Right ventricle myocardium inferior (tissue), 1 donor: ENCODE measurements at regions not wholly inside any gene's neighbourhood (a gene's known extent, or its start where the extent isn't known, plus 50 kb on each side); places are given as distances from the start of the nearest gene placed in this dataset.

Experiments
- ATAC-seq: fragments of 200-7000 bp; cut with Tn5 transposase; one replicate; pipeline ENCODE4 v1.9.1; 2020; ENCODE audit warnings: mild to moderate bottlenecking, moderate library complexity
- DNase-seq: peaks from one replicate; pipeline ENCODE4 v3.0.0; 2021; ENCODE audit errors: missing footprints
- intact Hi-C: fragments of 100-400 bp; cut with DNase I; formaldehyde crosslinking; loops from one replicate; pipeline ENCODE4 v1.11.0; 2022
- donor health status: DM: no; HTN: yes; CAD: no; lungs with severe emphysema.

DNA sequence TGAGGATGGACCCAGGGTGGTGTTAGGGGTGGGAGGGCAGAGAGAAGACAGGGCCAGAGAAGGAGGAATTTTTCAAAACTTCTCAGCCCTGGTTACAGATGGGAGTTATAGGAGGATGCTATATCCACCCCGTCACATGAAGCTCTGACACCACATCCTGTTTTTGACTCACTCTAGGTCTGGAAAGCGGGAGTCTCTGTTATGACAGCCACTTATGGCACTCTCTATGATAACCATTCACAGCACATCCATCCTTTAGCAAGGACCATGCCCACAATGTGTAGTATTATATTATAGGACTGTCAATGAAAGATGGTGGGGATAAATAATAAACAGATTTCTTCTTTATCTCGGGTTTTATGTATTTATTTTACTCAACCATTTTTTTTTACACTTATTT lies 461.2 kb downstream of the CDH2 start:
- intact Hi-C loops, result loop anchor here (5.0 to 10.0 kb wide), 2 partner anchors 58 to 101 kb away; no protein-coding TSS in a partner anchor
- DNase-seq (no peak), ATAC-seq (no peak)

DNA sequence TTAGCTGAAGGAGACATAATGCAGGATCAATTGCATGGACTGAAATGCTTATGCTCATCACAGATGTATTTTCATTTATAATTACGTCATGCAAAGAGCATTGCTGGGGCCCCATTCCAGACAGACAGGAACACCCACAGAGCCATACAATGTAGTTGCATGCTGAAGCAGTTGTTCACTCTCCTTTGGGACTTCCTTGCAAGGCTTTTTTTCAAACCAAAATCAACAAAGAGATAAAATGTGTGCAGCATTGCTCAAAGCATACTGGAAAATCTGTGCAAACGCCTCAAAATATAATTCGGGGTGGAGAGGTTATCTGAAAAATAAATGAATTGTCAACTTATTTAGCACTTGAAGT lies 463.2 kb downstream of the CDH2 start:
- no peak for DNase-seq
- intact Hi-C loops, result loop anchor here (10.0 kb wide), 1 partner anchor 99 kb away; no protein-coding TSS in a partner anchor
- no peak for ATAC-seq

DNA sequence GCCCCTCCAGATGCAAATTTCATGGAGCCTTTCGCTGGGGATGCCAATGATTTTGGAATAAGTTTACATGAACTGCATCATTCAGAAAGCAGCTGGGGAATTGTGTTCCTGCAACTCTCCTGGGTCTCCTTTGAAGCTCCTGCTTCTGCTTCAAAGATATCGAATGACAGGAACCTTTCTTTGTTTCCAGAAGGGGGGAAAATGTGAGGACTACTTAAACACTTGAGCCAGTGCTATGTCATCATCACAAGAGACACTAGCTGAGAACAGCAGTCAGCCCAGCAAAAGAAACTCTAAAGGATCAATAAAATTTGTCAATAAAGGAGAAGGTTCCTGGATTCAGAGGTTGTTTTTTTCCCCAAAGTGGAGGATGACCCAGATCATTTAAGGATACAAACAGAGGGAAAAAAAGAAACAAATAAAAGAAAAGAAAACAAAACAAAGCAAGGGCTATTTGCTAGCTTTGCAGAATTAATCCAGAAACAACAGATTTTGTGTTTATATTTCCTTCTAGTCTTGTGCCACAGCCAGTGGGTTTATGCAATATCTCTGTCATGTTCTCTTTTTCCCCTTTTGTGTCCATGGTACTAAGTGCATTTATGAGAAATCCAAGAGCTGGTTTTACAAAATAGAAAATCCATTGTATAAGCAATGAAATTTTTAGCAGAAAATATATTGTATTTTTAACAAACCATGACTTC lies 463.7 kb downstream of the CDH2 start:
- ATAC-seq (no peak), DNase-seq (no peak)
- intact Hi-C loops, result loop anchor here (10.0 kb wide), 1 partner anchor 98 kb away; no protein-coding TSS in a partner anchor

DNA sequence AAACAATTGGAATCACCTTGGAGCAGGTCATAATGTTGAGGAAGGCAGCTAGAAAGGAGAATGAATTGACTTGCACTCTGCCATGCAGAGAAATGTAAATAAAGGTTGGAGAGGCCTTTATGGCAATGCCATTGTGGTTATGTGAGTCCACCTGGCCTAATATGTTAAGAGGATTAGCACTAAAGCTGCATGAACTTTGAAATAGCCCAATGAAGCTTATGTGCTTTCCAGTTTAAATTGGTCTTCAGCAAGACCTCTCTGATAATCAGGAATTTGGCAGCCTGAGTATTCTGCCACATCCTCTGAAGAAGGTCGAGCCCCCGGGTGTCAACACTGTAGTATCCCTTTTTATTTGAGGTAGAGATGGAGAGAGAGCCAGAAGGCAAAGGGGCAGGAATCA lies 464.9 kb downstream of the CDH2 start:
- ATAC-seq (no peak), DNase-seq (no peak)
- intact Hi-C loops, result loop anchor here (10.0 kb wide), 1 partner anchor 97 kb away; no protein-coding TSS in a partner anchor

DNA sequence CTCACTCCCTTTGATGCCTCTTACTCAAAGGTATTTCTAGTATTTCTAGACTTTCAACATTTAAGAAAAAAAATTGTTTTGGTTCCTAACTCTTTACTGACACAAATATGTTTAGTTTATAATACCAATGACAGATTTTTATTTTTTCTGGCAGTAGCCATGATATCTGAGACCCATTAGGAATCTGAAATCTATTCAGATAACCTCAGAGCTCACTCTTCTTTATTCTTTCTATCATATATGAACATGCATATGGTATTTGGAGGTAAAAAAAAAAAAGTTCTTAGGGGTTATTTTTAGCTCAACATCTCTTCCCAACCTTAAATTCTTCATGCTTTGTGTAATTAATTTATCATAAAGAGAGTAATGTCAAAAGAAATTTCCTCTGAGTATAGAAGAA lies 465.5 kb downstream of the CDH2 start:
- intact Hi-C loops, result loop anchor here (10.0 kb wide), 1 partner anchor 97 kb away; no protein-coding TSS in a partner anchor
- no peak for ATAC-seq
- DNase-seq, result no peak

DNA sequence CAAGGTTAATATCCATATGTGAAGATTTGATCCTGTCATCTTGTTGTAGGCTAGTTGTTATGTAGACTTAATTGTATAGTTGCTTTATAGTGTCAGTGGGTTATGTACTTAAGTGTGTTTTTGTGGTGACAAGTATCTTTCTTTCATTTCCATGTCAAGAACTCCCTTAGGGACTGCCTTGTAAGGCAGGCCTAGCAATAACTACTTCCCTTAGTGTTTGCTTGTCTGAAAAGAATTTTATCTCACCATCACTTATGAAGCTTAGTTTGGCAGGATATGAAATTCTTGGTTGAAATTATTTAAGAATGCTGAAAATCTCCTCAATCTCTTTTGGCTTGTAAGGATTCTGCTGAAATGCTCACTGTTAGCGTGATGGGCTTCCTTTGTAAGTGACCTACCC lies 467.6 kb downstream of the CDH2 start:
- no peak for ATAC-seq
- DNase-seq, result no peak
- intact Hi-C loops, result no loop called here

DNA sequence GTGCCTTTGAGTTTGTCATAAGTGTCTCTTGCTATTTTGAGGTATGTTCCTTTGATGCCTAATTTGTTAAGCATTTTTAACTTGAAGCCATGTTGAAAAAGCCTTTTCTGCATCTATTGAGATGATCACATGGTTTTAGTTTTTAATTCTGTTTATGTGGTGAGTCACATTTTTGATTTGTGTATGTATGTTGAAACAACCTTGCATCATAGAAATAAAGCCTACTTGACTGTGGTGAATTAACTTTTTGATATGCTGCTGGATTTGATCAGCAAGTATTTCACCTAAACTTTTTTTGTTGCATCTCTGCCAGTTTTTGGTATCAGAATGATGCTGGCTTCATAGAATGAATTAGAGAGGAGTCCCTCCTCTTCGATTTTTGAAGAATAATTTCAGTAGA lies 469.7 kb downstream of the CDH2 start:
- ATAC-seq (no peak), DNase-seq (no peak)
- intact Hi-C loops, result no loop called here

DNA sequence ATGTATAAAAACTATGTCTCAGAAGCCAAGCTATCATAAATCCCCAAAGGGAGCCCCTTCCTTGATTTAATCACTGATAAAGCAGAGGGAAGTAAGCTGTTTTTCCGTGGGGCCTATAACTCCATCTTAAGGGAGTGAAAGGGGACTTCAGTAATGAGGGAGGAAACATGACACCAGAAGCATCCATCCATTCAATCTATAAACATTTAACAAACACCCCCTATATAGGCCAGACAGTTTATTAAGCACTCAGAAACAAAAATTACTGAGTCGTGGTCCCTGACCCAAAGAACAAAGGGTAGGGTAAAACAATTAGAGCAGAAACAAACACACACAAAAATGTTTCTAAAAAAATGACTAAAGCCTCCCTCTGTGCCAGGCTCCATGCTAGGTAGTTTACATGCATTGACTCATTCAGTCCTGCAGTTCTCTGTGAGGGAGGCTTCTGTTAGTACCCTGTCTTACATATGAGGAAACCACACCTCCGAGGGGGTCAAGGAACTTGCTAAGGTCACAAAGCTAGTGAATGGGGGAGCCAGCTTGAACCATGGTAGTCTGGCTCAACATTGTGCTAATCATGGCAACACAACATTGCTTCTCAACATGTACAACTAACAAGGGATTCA lies 472.1 kb downstream of the CDH2 start:
- intact Hi-C loops, result no loop called here

DNA sequence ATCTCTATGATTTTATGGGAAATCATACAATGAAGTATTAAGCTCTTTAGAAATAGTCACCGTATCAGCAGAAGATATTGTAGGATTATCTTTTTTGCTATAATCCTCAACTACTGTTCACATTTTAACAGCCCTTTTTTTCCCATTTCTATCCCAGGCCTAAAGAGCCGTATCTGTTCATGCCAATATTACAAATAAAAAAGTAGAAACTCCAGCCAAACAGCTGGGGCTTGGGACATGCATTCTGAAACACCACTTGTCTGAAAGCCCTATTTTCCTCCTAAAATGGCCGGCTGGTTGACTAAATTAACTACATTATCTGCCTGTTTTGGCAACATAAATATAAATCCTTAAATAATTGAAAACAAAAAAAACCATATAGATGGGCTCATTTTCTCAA lies 477.8 kb downstream of the CDH2 start:
- DNase-seq (no peak), ATAC-seq (no peak)
- intact Hi-C loops, result no loop called here

More for the DNA sequence above, 472.1 kb downstream of the CDH2 start:
- DNase-seq (no peak), ATAC-seq (no peak)

DNA sequence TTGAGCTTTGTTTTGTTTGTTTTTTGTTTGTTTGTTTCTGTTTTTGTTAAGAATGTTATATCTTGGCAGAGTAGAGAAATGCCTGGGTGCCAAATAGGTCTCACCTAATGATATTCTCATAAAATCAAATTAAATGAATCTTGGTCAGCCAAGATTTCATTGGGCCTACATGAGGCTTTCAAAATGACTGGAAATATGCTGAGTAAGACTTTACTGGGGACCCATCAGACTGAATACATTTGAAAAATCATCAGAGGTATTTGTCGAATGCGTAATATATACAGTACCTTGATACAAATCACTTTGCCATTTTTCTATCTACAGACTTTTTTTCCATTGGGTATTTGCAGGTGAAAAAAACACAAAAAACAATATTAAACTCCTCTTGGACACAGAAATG lies 480.8 kb downstream of the CDH2 start:
- intact Hi-C loops, result no loop called here
- DNase-seq (no peak), ATAC-seq (no peak)

DNA sequence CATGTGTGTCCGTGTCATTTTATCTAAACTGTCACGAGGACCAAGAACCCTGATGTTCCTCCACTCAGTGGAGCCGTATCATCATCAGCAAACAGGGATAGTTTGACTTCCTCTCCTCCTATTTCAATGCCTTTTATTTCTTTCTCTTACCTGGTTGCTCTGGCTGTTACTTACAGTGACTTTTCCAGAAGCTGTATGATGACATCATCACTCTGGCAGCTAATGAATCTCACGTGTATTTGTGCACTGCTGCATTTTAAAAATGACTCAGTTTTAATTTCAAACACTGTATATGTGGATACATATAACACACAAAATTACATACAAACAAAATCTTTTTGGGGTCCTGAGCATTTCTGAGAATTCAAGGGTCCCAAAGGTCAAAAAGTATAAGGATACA lies 481.4 kb downstream of the CDH2 start:
- DNase-seq (no peak), ATAC-seq (no peak)
- intact Hi-C loops, result no loop called here

DNA sequence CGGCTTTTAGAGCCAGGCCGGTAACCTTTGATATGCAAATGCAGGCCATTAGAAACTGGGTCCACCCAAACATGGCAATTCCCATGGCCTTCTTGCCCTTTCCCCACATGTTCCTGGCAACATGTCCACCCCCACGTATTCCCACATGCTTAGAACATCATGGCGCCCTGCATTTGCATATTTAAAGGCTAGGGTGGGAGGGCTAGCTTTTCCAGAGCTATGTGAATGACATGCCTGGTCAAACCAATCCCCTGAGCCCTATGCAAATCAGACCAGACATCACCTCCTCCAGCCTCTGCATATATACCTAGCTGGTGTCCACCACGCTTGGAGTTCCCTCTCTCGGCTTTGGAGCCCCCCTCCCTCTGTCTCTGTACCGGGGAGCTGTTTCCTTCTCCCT lies 481.9 kb downstream of the CDH2 start:
- intact Hi-C loops, result no loop called here
- DNase-seq, result no peak

DNA sequence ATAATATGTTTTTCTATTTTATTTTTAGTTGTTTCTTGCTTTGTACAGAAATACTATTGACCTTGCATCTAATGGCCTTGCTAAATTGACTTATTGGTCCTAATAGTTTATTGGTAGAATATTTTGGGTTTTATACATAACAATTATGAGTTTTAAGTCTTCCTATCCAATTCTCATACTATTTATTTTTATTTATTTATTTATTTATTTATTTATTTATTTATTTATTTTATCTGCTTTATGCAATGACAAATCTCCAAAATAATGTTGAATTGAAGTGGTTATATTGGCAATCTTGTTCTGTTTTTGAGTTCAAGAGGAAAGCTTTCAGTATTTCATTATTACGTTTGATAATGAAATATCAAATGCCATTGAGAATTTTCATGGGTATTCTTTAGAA lies 488.3 kb downstream of the CDH2 start:
- intact Hi-C loops, result no loop called here
- ATAC-seq (no peak), DNase-seq (no peak)

More for the DNA sequence above, 481.9 kb downstream of the CDH2 start:
- ATAC-seq, result no peak

DNA sequence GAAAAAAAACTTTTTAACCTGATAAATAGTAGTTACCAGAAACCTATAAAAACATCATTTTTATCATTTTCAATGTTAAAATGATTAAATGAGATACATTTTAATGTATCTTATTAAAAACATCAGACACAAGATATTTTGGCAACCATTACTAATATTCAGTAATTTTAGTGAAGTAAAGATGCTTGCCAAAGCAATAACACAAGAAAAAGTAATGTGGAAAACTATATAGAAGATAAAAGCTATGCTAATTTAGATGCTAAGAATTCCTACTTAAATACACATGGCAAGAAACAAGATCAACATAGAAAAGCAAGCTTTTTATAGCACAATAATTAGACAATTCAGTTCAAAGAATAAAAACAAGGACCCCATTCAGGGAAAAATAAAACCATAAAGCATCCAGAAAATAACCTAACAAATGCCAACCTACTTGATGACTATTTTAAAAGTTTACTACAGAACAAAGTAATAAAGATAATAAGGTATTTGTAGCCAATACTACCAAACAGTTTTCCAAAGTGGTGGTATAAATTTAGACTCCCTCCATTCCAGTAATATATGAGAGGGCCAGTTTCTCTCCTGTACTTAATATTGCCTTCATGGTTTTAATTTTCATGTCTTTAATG lies 489.5 kb downstream of the CDH2 start:
- DNase-seq (no peak), ATAC-seq (no peak)
- intact Hi-C loops, result no loop called here

DNA sequence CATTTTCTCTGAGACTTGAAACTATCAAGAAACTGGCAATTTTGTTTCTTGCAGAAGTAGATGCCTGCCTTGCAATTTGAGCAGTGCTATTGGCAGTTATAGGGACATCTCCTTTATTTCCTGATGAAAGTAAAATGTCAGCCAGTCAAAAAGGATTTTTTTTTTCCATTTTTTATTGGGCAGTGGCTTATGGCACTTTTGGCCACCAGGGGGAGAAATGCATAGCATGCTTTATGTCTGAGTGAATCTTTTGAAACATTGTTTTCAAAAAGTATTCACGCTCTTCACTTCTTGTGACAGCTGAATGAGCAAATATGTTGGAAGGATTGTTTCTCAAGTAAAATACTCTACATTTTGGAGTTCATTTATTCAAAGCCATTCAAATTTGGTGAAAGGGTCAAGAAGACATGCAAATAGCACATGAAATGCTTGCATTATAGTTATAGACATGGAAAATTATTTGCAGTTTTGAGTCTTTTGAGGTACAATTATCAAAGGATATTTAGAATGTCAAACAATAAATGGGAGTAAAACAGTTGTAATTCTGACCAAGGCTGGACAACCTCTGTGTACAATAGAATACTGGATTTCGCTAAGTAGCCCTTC lies 491.0 kb downstream of the CDH2 start:
- intact Hi-C loops, result loop anchor here (2.0 kb wide), 1 partner anchor 63 kb away; no protein-coding TSS in a partner anchor
- ATAC-seq, result no peak
- no peak for DNase-seq

DNA sequence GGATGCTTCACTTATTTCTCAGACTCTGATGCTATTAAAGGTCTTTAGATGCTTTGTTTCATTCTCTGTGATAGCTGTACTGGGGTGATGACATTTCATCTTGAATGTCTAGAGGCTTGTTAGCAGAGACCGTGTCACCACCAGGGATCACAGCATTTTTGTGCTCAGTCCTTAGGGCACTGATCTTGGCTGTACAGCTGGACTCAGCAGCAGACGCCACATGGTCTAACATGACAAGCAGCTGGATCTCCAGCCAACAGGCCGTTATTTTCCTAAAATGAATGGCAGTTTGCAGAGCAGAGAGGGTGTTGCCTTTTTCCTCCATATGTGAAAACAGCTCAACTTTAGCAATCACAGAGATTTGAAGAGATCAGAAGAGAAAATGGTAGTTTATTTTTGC lies 491.8 kb downstream of the CDH2 start:
- intact Hi-C loops, result loop anchor here (2.0 kb wide), 1 partner anchor 64 kb away; no protein-coding TSS in a partner anchor
- DNase-seq (no peak), ATAC-seq (peak; percentile 65)

DNA sequence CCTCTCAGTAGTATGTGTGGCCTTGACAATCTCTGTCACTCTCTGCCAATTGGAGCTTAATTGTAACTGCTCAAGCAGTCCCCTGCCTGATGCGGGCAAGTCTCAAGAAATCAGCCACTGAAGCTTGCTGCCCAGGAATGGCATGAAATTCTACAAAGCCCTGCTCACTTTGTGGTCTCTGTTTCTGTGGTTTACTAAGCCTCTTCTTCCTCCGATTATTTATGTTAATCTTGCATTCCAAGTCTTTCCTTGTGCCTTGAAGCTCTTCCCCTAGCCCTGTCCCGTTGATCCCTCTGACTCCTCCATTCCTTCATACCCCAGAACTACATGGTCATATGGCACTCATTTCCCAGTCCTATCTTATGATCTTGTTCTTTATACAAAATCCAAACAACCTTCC lies 489.3 kb upstream of the CHST9 start:
- DNase-seq (no peak), ATAC-seq (no peak)
- intact Hi-C loops, result no loop called here

DNA sequence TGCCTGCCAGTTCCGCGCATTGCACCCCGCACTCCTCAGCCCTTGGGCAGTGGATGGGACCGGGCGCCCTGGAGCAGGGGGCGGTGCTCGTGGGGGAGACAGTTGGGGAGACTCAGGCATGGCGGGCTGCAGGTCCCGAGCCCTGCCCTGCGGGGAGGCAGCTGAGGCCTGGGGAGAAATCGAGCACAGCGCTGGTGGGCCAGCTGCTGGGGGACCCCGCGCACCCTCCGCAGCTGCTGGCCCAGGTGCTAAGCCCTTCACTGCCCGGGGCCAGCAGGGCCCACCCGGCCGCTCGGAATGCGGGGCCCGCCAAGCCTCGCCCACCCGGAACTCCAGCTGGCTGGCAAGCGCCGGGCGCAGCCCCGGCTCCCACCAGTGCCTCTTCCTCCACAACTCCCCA lies 488.8 kb upstream of the CHST9 start:
- DNase-seq, result peak; percentile 43
- intact Hi-C loops, result no loop called here
- ATAC-seq, result no peak

DNA sequence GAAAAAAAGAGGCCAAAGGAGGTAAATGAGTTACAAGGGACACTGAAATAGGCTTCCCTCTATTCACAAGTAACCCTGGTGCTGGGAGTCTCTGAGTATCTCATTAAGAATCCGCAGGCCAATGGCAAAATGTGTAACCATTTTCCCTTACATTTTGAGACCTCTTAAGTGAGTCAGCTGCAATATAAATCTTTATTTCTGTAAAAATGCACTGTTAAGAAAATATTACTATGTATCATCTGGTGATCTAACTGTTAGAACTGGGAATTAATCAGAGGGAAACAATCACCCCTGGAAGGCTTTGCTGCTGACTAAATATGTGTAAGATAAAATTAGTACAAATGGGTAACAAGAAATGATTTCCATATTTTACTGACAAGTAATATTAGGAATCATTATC lies 483.1 kb upstream of the CHST9 start:
- DNase-seq (no peak), ATAC-seq (no peak)
- intact Hi-C loops, result no loop called here

DNA sequence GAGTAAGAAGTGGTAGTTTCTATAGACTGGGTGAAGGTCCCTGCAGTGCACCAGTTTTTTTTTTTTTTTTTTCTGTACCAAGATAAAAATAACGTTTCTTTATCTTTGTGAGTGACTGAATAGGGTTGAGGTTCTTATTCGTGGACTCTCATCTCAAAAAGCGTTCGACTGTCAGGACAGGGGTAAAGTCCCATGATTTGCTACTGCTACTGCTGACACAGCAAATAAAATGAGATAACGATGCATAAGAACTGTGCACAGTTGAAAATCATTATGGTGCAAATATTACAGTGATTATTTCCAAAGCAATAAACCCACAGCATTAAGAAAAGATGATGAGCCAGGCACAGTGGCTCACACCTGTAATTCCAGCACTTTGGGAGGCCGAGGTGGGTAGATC lies 482.0 kb upstream of the CHST9 start:
- intact Hi-C loops, result no loop called here
- DNase-seq (no peak), ATAC-seq (no peak)
